ENCODE measurements at regions not wholly inside any gene's neighbourhood (a gene's known extent, or its start where the extent isn't known, plus 50 kb on each side); places are given as distances from the start of the nearest gene placed in this dataset.

- H3K27ac ChIP-seq, result no peak overlapping the region
- POLR2A ChIA-PET (ENCODE audit: low non-redundant PET), result no interaction called here
- DNase-seq (ENCODE audit: low spot score), result no peak
- TF ChIP-seq CTCF (conservative IDR thresholded peaks at IDR 0.05; ENCODE audit: low read depth), result no peak
- CTCF ChIA-PET, result no interaction called here
Measured at GRCh38 chr13:87393358-87393757, 277.8 kb upstream of the SLITRK5 start.

- DNase-seq (ENCODE audit: low spot score), result no peak
- ChIA-PET POLR2A (ENCODE audit: low non-redundant PET) (no interaction called here), CTCF (interaction anchor here (0.6 to 0.7 kb wide), 2 partner anchors 26 to 429 kb away, joined by 3 read pairs; no protein-coding TSS in a partner anchor)
- H3K27ac ChIP-seq, result no peak overlapping the region
- no peak for TF ChIP-seq CTCF (conservative IDR thresholded peaks at IDR 0.05; ENCODE audit: low read depth)
Measured at GRCh38 chr13:87398047-87398446, 273.1 kb upstream of the SLITRK5 start.

- TF ChIP-seq CTCF (conservative IDR thresholded peaks at IDR 0.05; ENCODE audit: low read depth), result no peak
- ChIA-PET POLR2A (ENCODE audit: low non-redundant PET) (no interaction called here), CTCF (interaction anchor here (0.5 kb wide), 1 partner anchor 126 kb away, joined by 4 read pairs; no protein-coding TSS in a partner anchor)
- no peak overlapping the region for H3K27ac ChIP-seq
- DNase-seq (ENCODE audit: low spot score), result no peak
Measured at GRCh38 chr13:87403748-87404432, 267.3 kb upstream of the SLITRK5 start.

GRCh38 chr13:87426742-87427141, 244.4 kb upstream of the SLITRK5 start:
- POLR2A ChIA-PET (ENCODE audit: low non-redundant PET), result no interaction called here

GRCh38 chr13:87444135-87444534, 227.0 kb upstream of the SLITRK5 start:
- TF ChIP-seq CTCF (conservative IDR thresholded peaks at IDR 0.05; ENCODE audit: low read depth), result no peak
- CTCF ChIA-PET, result interaction anchor here (0.7 kb wide), 1 partner anchor 162 kb away, joined by 4 read pairs; no protein-coding TSS in a partner anchor
- POLR2A ChIA-PET (ENCODE audit: low non-redundant PET), result no interaction called here
- DNase-seq (ENCODE audit: low spot score), result no peak
- no peak overlapping the region for H3K27ac ChIP-seq

More at GRCh38 chr13:87426742-87427141, 244.4 kb upstream of the SLITRK5 start:
- DNase-seq (ENCODE audit: low spot score), result no peak
- TF ChIP-seq CTCF (conservative IDR thresholded peaks at IDR 0.05; ENCODE audit: low read depth), result no peak
- CTCF ChIA-PET, result no interaction called here
- H3K27ac ChIP-seq, result no peak overlapping the region

- H3K27ac ChIP-seq, result no peak overlapping the region
- POLR2A ChIA-PET (ENCODE audit: low non-redundant PET), result no interaction called here
- CTCF ChIA-PET, result interaction anchor here (0.8 kb wide), 1 partner anchor 624 kb away, joined by 4 read pairs; no protein-coding TSS in a partner anchor
- DNase-seq (ENCODE audit: low spot score), result no peak
- no peak for TF ChIP-seq CTCF (conservative IDR thresholded peaks at IDR 0.05; ENCODE audit: low read depth)
Measured at GRCh38 chr13:87452281-87452680, 218.9 kb upstream of the SLITRK5 start.
